H9 (cell line): ENCODE measurements at regions not wholly inside any gene's neighbourhood (a gene's known extent, or its start where the extent isn't known, plus 50 kb on each side); places are given as distances from the start of the nearest gene placed in this dataset.

Experiments
- DNase-seq: peaks from one replicate; pipeline ENCODE4 v3.0.0-alpha.2; 2017
- H2AFZ ChIP-seq: one replicate; pipeline ENCODE4 v1.6.1; 2013; ENCODE audit warnings: mild to moderate bottlenecking, low read length, control low read depth, moderate library complexity
- H2AK5ac ChIP-seq: 2 replicates; pipeline ENCODE4 v1.6.1; 2013; ENCODE audit warnings: low read length, control low read depth, mixed read lengths; ENCODE audit not compliant: insufficient read length
- H2BK120ac ChIP-seq: one replicate; pipeline ENCODE4 v1.6.1; 2013; ENCODE audit warnings: low read depth, mild to moderate bottlenecking, low read length, control low read depth, inconsistent platforms; ENCODE audit not compliant: poor library complexity, severe bottlenecking
- H2BK12ac ChIP-seq: 2 replicates; pipeline ENCODE4 v1.6.1; 2013; ENCODE audit warnings: low read length, control low read depth, mixed read lengths, low read depth; ENCODE audit not compliant: insufficient read length
- H2BK15ac ChIP-seq: 2 replicates; pipeline ENCODE4 v1.6.1; 2013; ENCODE audit warnings: low read depth, low read length, control low read depth
- H2BK20ac ChIP-seq: one replicate; pipeline ENCODE4 v1.6.1; 2013; ENCODE audit warnings: low read depth, mild to moderate bottlenecking, low read length, control low read depth, inconsistent platforms; ENCODE audit not compliant: poor library complexity, severe bottlenecking
- H2BK5ac ChIP-seq: 2 replicates; pipeline ENCODE4 v1.6.1; 2013; ENCODE audit warnings: low read length, control low read depth, mixed read lengths; ENCODE audit not compliant: insufficient read length
- H3K14ac ChIP-seq: 2 replicates; pipeline ENCODE4 v1.6.1; 2013; ENCODE audit warnings: low read length, control low read depth; ENCODE audit not compliant: insufficient read depth
- H3K18ac ChIP-seq: 2 replicates; pipeline ENCODE4 v1.6.1; 2013; ENCODE audit warnings: low read depth, mild to moderate bottlenecking, mixed read lengths, low read length, control low read depth; ENCODE audit not compliant: insufficient read length
- H3K23ac ChIP-seq: 2 replicates; pipeline ENCODE4 v1.6.1; 2013; ENCODE audit warnings: low read length, control low read depth, mixed read lengths, low read depth; ENCODE audit not compliant: insufficient read length
- H3K23me2 ChIP-seq: 2 replicates; pipeline ENCODE4 v1.6.1; 2013; ENCODE audit warnings: low read depth, mild to moderate bottlenecking, mixed read lengths, low read length, control low read depth; ENCODE audit not compliant: insufficient read length, poor library complexity, severe bottlenecking
- H3K27ac ChIP-seq: 2 replicates; pipeline ENCODE4 v1.5.1; 2013; ENCODE audit warnings: low read length, control low read depth, mixed read lengths, low read depth; ENCODE audit not compliant: insufficient read length
- H3K27me3 ChIP-seq: 2 replicates; pipeline ENCODE4 v1.6.1; 2013; ENCODE audit warnings: low read length, control low read depth, inconsistent platforms; ENCODE audit not compliant: insufficient read depth
- H3K4ac ChIP-seq: 2 replicates; pipeline ENCODE4 v1.6.1; 2013; ENCODE audit warnings: low read depth, mild to moderate bottlenecking, control low read depth, inconsistent platforms, low read length, moderate library complexity
- H3K4me1 ChIP-seq: 2 replicates; pipeline ENCODE4 v1.6.1; 2013; ENCODE audit warnings: low read length, control low read depth, inconsistent platforms; ENCODE audit not compliant: insufficient read depth
- H3K4me2 ChIP-seq: 2 replicates; pipeline ENCODE4 v1.6.1; 2013; ENCODE audit warnings: low read length, control low read depth, mixed read lengths; ENCODE audit not compliant: insufficient read length, insufficient read depth
- H3K56ac ChIP-seq: 2 replicates; pipeline ENCODE4 v1.6.1; 2013; ENCODE audit warnings: low read depth, mild to moderate bottlenecking, mixed read lengths, low read length, control low read depth; ENCODE audit not compliant: insufficient read length
- H3K79me1 ChIP-seq: 2 replicates; pipeline ENCODE4 v1.6.1; 2013; ENCODE audit warnings: low read depth, mild to moderate bottlenecking, moderate library complexity, low read length, control low read depth, inconsistent platforms; ENCODE audit not compliant: insufficient read depth, poor library complexity, severe bottlenecking
- H3K79me2 ChIP-seq: 2 replicates; pipeline ENCODE4 v1.6.1; 2013; ENCODE audit warnings: low read length, control low read depth, inconsistent platforms; ENCODE audit not compliant: insufficient read depth
- H3K9ac ChIP-seq: 2 replicates; pipeline ENCODE4 v1.6.1; 2013; ENCODE audit warnings: low read length, control low read depth, mixed read lengths; ENCODE audit not compliant: insufficient read length; ENCODE audit errors: extremely low read depth
- H3K9me3 ChIP-seq: one replicate; pipeline ENCODE4 v1.6.1; 2013; ENCODE audit warnings: low read depth, low read length, inconsistent platforms; ENCODE audit not compliant: control insufficient read depth
- H3T11ph ChIP-seq: one replicate; pipeline ENCODE4 v1.6.1; 2013; ENCODE audit warnings: mild to moderate bottlenecking, low read length, control low read depth, inconsistent platforms
- H4K20me1 ChIP-seq: one replicate; pipeline ENCODE4 v1.6.1; 2013; ENCODE audit not compliant: control insufficient read depth, insufficient read length, insufficient read depth
- H4K5ac ChIP-seq: 2 replicates; pipeline ENCODE4 v1.6.1; 2013; ENCODE audit warnings: low read depth, mild to moderate bottlenecking, mixed read lengths, low read length, control low read depth; ENCODE audit not compliant: insufficient read length
- H4K8ac ChIP-seq: replicated peaks from 2 replicates; pipeline ENCODE4 v1.6.1; 2013; ENCODE audit warnings: low read length, control low read depth, mixed read lengths, low read depth; ENCODE audit not compliant: insufficient read length
- H4K91ac ChIP-seq: 2 replicates; pipeline ENCODE4 v1.6.1; 2013; ENCODE audit warnings: low read depth, mild to moderate bottlenecking, moderate library complexity, mixed read lengths, low read length, control low read depth; ENCODE audit not compliant: insufficient read length
- H3K27ac Mint-ChIP-seq, 3 experiments: 2 replicates in 2 of 3; 3 replicates in 1 of 3; pipeline ENCODE4 v1.8.0; 2020 to 2021; ENCODE audit warnings: mixed read lengths in 3 of 3, mild to moderate bottlenecking in 1 of 3, moderate library complexity in 1 of 3
- H3K27me3 Mint-ChIP-seq: 2 replicates; pipeline ENCODE4 v1.8.0; 2021; ENCODE audit warnings: low read depth, mild to moderate bottlenecking, moderate library complexity, mixed read lengths
- H3K36me3 Mint-ChIP-seq, 3 experiments: 2 replicates in 2 of 3; 3 replicates in 1 of 3; pipeline ENCODE4 v1.8.0; 2020 to 2021; ENCODE audit warnings: low read depth in 3 of 3, mixed read lengths in 3 of 3; ENCODE audit not compliant: insufficient read depth in 1 of 3
- H3K4me1 Mint-ChIP-seq, 2 experiments: 2 replicates each; pipeline ENCODE4 v1.8.0; 2020; ENCODE audit warnings: mixed read lengths in 2 of 2
- H3K4me3 Mint-ChIP-seq, 2 experiments: 2 replicates in 1 of 2; 3 replicates in 1 of 2; pipeline ENCODE4 v1.8.0; 2020 to 2021; ENCODE audit warnings: mild to moderate bottlenecking in 2 of 2, mixed read lengths in 2 of 2, moderate library complexity in 1 of 2
- H3K9me3 Mint-ChIP-seq, 2 experiments: 2 replicates in 1 of 2; 3 replicates in 1 of 2; pipeline ENCODE4 v1.8.0; 2020; ENCODE audit warnings: mild to moderate bottlenecking in 2 of 2, mixed read lengths in 2 of 2, moderate library complexity in 1 of 2
- WGBS: extraction: QIAGEN DNeasy Blood & Tissue Kit; methylation state at CpG from one replicate; pipeline ENCODE4 v1.1.7; 2013; ENCODE audit warnings: missing lambda C conversion rate, low lambda C conversion rate, mixed read lengths; ENCODE audit not compliant: insufficient read length; ENCODE audit errors: extremely low coverage; 5-methylcytosine and 5-hydroxymethylcytosine counted together
- TF ChIP-seq, protein P1 (sequence below): fragments of 200-600 bp; sonication (generic); conservative IDR thresholded peaks from 3 replicates; pipeline ENCODE4 v1.8.0; 2021; ENCODE audit warnings: antibody characterized with exemption, mild to moderate bottlenecking

DNA sequence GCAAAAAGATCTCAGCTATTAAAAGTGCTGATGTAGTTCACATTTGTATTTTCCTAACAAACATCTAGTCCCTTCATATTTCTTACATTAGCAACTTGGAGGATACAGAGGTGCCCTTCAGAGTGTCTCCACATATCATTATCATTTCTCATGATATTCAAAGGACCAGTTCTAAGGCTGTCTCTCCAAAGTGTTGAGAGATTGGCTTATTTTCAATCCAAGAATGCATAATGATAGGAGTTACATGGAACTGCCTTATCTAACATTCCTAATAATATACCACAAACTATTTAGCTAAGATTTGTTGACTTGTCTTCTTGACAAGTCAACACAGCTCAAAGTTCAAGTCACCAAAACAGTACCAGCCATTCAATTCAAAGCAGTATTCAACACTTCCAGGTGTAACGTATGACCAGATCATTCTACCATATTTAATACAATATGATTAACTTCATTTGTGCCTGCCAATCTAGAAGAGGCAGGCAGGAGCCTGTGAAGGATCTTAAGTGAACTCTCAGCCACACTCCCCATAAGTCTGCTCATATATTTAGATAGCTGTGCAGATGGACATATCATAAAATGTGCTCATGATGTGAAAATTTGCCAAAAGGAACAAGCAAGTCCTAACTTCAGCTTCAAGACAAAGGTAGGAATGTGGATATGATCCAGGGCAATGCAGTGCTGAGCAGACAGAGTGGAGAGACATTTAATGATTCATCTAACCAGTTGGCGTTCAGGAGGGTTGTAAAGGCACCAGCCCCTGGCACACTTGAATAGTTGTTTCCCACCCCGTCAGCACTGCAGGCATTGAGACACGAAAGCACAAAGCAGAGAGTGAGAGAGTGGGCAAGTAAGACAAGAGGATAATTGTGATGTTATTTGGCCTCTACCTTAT lies 108.3 kb downstream of the MTERF1 start:
- H3T11ph ChIP-seq = no peak overlapping the region

More for the DNA sequence above, 108.3 kb downstream of the MTERF1 start:
- H2AFZ ChIP-seq = no peak overlapping the region
- no peak overlapping the region for H2BK12ac ChIP-seq
- H3K27me3 ChIP-seq = no peaks in the 10 kb centered on the region
- H2BK120ac ChIP-seq = no peak overlapping the region
- H3K27ac ChIP-seq = no peak overlapping the region
- H3K56ac ChIP-seq = no peak overlapping the region
- Mint-ChIP-seq H3K4me1 (peaks cover 0 to 3% of the 10 kb centered on the region in 2 experiments; a peak in 1 of 4 replicates), H3K9me3 (no peaks in the 10 kb centered on the region), H3K27ac (no peak overlapping the region), H3K4me3 (no peak overlapping the region), H3K36me3 (no peaks in the 10 kb centered on the region), H3K27me3 (no peaks in the 10 kb centered on the region)
- DNase-seq = no peak
- H4K8ac ChIP-seq = no peak overlapping the region
- H2BK5ac ChIP-seq = no peak overlapping the region
- no peaks in the 10 kb centered on the region for H3K23me2 ChIP-seq
- no peak overlapping the region for H4K91ac ChIP-seq
- no peak overlapping the region for H3K14ac ChIP-seq
- WGBS = no CpG with 5 or more reads among the region's 4 CpGs
- no peak overlapping the region for H2BK15ac ChIP-seq
- H3K4me1 ChIP-seq = no peaks in the 10 kb centered on the region
- no peak overlapping the region for H2AK5ac ChIP-seq
- no peaks in the 10 kb centered on the region for H3K9me3 ChIP-seq
- H4K5ac ChIP-seq = no peak overlapping the region
- no peak overlapping the region for H3K18ac ChIP-seq
- H2BK20ac ChIP-seq = no peak overlapping the region
- no peaks in the 10 kb centered on the region for H3K79me2 ChIP-seq
- no peaks in the 10 kb centered on the region for H3K79me1 ChIP-seq
- H3K23ac ChIP-seq = no peak overlapping the region
- H4K20me1 ChIP-seq = no peaks in the 10 kb centered on the region
- H3K4me2 ChIP-seq = no peak overlapping the region
- H3K9ac ChIP-seq = no peak overlapping the region
- H3K4ac ChIP-seq = no peak overlapping the region
- TF ChIP-seq, protein P1, sequence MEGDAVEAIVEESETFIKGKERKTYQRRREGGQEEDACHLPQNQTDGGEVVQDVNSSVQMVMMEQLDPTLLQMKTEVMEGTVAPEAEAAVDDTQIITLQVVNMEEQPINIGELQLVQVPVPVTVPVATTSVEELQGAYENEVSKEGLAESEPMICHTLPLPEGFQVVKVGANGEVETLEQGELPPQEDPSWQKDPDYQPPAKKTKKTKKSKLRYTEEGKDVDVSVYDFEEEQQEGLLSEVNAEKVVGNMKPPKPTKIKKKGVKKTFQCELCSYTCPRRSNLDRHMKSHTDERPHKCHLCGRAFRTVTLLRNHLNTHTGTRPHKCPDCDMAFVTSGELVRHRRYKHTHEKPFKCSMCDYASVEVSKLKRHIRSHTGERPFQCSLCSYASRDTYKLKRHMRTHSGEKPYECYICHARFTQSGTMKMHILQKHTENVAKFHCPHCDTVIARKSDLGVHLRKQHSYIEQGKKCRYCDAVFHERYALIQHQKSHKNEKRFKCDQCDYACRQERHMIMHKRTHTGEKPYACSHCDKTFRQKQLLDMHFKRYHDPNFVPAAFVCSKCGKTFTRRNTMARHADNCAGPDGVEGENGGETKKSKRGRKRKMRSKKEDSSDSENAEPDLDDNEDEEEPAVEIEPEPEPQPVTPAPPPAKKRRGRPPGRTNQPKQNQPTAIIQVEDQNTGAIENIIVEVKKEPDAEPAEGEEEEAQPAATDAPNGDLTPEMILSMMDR = no peak
